HepG2 (cell line): ENCODE measurements at regions not wholly inside any gene's neighbourhood (a gene's known extent, or its start where the extent isn't known, plus 50 kb on each side); places are given as distances from the start of the nearest gene placed in this dataset.

Experiments
- ATAC-seq: fragments of 200-7000 bp; cut with Tn5 transposase; 3 replicates; pipeline ENCODE4 v1.9.1; 2020; ENCODE audit warnings: mild to moderate bottlenecking, moderate library complexity
- BruUV-seq: library from RNA; stranded (reverse); fragments of 400-500 nt; replicated peaks from 2 replicates; lab custom pipeline; 2021; lab: Mats Ljungman, UMichigan
- CTCF ChIA-PET: fragments of 300-600 bp; formaldehyde crosslinking; extraction: SDS; loops from one replicate; lab custom pipeline; 2021; ENCODE audit warnings: low total read pairs, inconsistent platforms, low intra/inter-chr PET ratio; lab: Yijun Ruan, JAX
- POLR2A ChIA-PET: fragments of 350-600 bp; sonication (Branson Sonifier 250); formaldehyde crosslinking; loops from one replicate; lab custom pipeline; 2020; ENCODE audit warnings: antibody characterized with exemption, inconsistent platforms; lab: Yijun Ruan, JAX
- DNase-seq: peaks from one replicate; pipeline ENCODE4 v3.0.0-alpha.2; 2015; ENCODE audit warnings: low spot score
- FAIRE-seq: peaks from 3 replicates; lab custom pipeline; 2011; peaks lifted over from hg19 to GRCh38; lab: Jason Lieb, UNC
- H2AFZ ChIP-seq: one replicate; pipeline ENCODE4 v1.6.1; 2011; ENCODE audit warnings: low read length, inconsistent platforms
- H3K27ac ChIP-seq: fragments of 300-600 bp; 3 replicates; pipeline ENCODE4 v1.8.0; 2011; ENCODE audit warnings: mixed run types, mild to moderate bottlenecking, mixed read lengths, low read length, inconsistent platforms; ENCODE audit not compliant: insufficient read depth; ENCODE audit errors: extremely low read length
- H3K27me3 ChIP-seq, 2 experiments: fragments of 200-600 bp in 1 of 2; 2 replicates in 1 of 2; 3 replicates in 1 of 2; pipeline versions ENCODE4 v1.6.0 to v1.8.0; 2011; ENCODE audit warnings: low read length in 2 of 2, mild to moderate bottlenecking in 2 of 2, moderate library complexity in 2 of 2, inconsistent platforms in 1 of 2; ENCODE audit not compliant: insufficient read depth in 2 of 2, control insufficient read depth in 1 of 2
- H3K36me3 ChIP-seq, 2 experiments: fragments of 200-600 bp in 1 of 2; replicated peaks in 1 of 2; 2 replicates in 1 of 2; 3 replicates in 1 of 2; pipeline versions ENCODE4 v1.5.1 to v1.8.0; 2011; ENCODE audit warnings: low read length in 2 of 2, inconsistent platforms in 1 of 2; ENCODE audit not compliant: insufficient read depth in 2 of 2, control insufficient read depth in 1 of 2
- H3K4me1 ChIP-seq: 2 replicates; pipeline ENCODE4 v1.5.1; 2012; ENCODE audit warnings: low read length, inconsistent platforms; ENCODE audit not compliant: insufficient read depth
- H3K4me2 ChIP-seq: 2 replicates; pipeline ENCODE4 v1.6.0; 2011; ENCODE audit warnings: low read depth, low read length, inconsistent platforms
- H3K4me3 ChIP-seq, 3 experiments: fragments of 200-600 bp in 1 of 3; sonication (generic), shearing (Covaris generic) in 1 of 3; replicated peaks in 1 of 3; 2 replicates each; pipeline ENCODE4 v1.5.1; 2011 to 2016; ENCODE audit warnings: low read length in 3 of 3, inconsistent platforms in 2 of 3, low read depth in 2 of 3, mild to moderate bottlenecking in 2 of 3, control low read depth in 1 of 3, mixed read lengths in 1 of 3; ENCODE audit not compliant: insufficient read depth in 1 of 3
- H3K79me2 ChIP-seq: one replicate; pipeline ENCODE4 v1.6.1; 2011; ENCODE audit warnings: low read length, inconsistent platforms; ENCODE audit not compliant: insufficient read depth
- H3K9ac ChIP-seq: 2 replicates; pipeline ENCODE4 v1.6.0; 2011; ENCODE audit warnings: mild to moderate bottlenecking, low read depth, low read length, inconsistent platforms; ENCODE audit not compliant: insufficient read depth
- H3K9me3 ChIP-seq: 2 replicates; pipeline ENCODE4 v1.5.1; 2012; ENCODE audit warnings: mild to moderate bottlenecking, low read length
- H4K20me1 ChIP-seq: 2 replicates; pipeline ENCODE4 v1.6.0; 2011; ENCODE audit warnings: inconsistent platforms, mild to moderate bottlenecking, low read length, moderate library complexity; ENCODE audit not compliant: insufficient read depth
- ATF7 ChIP-seq, 2 experiments: fragments of 450-650 bp in 1 of 2; sonication (generic) in 1 of 2; formaldehyde crosslinking in 1 of 2; IDR thresholded peaks; 2 replicates each; pipeline versions ENCODE4 v1.4.0 to v1.6.1; 2016 to 2020; ENCODE audit warnings: antibody characterized with exemption in 1 of 2, mild to moderate bottlenecking in 1 of 2, missing genetic modification reagents in 1 of 2
- BCL3 ChIP-seq: sonication (generic); formaldehyde crosslinking; IDR thresholded peaks from 2 replicates; pipeline ENCODE4 v1.5.1; 2020; ENCODE audit warnings: mild to moderate bottlenecking, missing genetic modification reagents, moderate library complexity
- FOXK2 ChIP-seq: fragments of 450-650 bp; IDR thresholded peaks from 2 replicates; pipeline ENCODE4 v1.6.1; 2016
- LCORL ChIP-seq, 2 experiments: fragments of 450-650 bp in 1 of 2; sonication (generic) in 1 of 2; formaldehyde crosslinking in 1 of 2; IDR thresholded peaks; 2 replicates each; pipeline versions ENCODE4 v1.5.0 to v1.6.1; 2017 to 2020; ENCODE audit warnings: antibody characterized with exemption in 1 of 2, missing genetic modification reagents in 1 of 2
- NFKB2 ChIP-seq: sonication (generic); formaldehyde crosslinking; IDR thresholded peaks from 2 replicates; pipeline ENCODE4 v1.4.0; 2020; ENCODE audit warnings: missing genetic modification reagents, borderline replicate concordance
- NONO ChIP-seq, 2 experiments: fragments of 450-650 bp in 1 of 2; sonication (generic) in 1 of 2; formaldehyde crosslinking in 1 of 2; IDR thresholded peaks in 1 of 2; conservative IDR thresholded peaks in 1 of 2; 2 replicates each; pipeline versions ENCODE4 v1.6.1 to v1.8.0; 2017 to 2022; ENCODE audit warnings: mild to moderate bottlenecking in 1 of 2, missing genetic modification reagents in 1 of 2, moderate library complexity in 1 of 2
- NR2F1 ChIP-seq, 2 experiments: fragments of 450-650 bp in 1 of 2; formaldehyde crosslinking in 1 of 2; IDR thresholded peaks; 2 replicates each; pipeline versions ENCODE4 v1.5.0 to v1.6.1; 2016 to 2020; ENCODE audit warnings: mild to moderate bottlenecking in 1 of 2, missing compliant biosample characterization in 1 of 2, missing genetic modification reagents in 1 of 2, moderate library complexity in 1 of 2
- RAD51 ChIP-seq: fragments of 450-650 bp; IDR thresholded peaks from 2 replicates; pipeline ENCODE4 v1.6.1; 2016; ENCODE audit warnings: borderline replicate concordance
- ZBTB42 ChIP-seq: sonication (generic); formaldehyde crosslinking; IDR thresholded peaks from 2 replicates; pipeline ENCODE4 v1.5.0; 2020; ENCODE audit warnings: mild to moderate bottlenecking, missing genetic modification reagents
- ZFP41 ChIP-seq: sonication (generic); formaldehyde crosslinking; IDR thresholded peaks from 2 replicates; pipeline ENCODE4 v1.4.0; 2020; ENCODE audit warnings: mild to moderate bottlenecking, missing genetic modification reagents, borderline replicate concordance
- ZNF282 ChIP-seq: fragments of 450-650 bp; IDR thresholded peaks from 2 replicates; pipeline ENCODE4 v1.6.1; 2018; ENCODE audit not compliant: partially characterized antibody
- ZNF296 ChIP-seq: sonication (generic); formaldehyde crosslinking; conservative IDR thresholded peaks from 2 replicates; pipeline ENCODE4 v1.5.0; 2020; ENCODE audit warnings: mild to moderate bottlenecking, missing genetic modification reagents
- ZNF33B ChIP-seq: sonication (generic); formaldehyde crosslinking; IDR thresholded peaks from 2 replicates; pipeline ENCODE4 v1.5.1; 2020; ENCODE audit warnings: mild to moderate bottlenecking, missing genetic modification reagents
- ZNF652 ChIP-seq: IDR thresholded peaks from 2 replicates; pipeline ENCODE4 v1.6.1; 2016; ENCODE audit warnings: low read depth, borderline replicate concordance
- ZNF660 ChIP-seq: sonication (generic); formaldehyde crosslinking; IDR thresholded peaks from 2 replicates; pipeline ENCODE4 v1.5.1; 2020; ENCODE audit warnings: mild to moderate bottlenecking, low read depth, missing genetic modification reagents, borderline replicate concordance
- WGBS: methylation state at CpG from one replicate; pipeline ENCODE4 v1.1.6; 2017; ENCODE audit warnings: low lambda C conversion rate; 5-methylcytosine and 5-hydroxymethylcytosine counted together
- in situ Hi-C: cut with HindIII; loops from 2 replicates; pipeline ENCODE4 v1.10.0; 2017; ENCODE audit warnings: low pct_unique_long_range_greater_than_20kb; ENCODE audit not compliant: extremely low pct_ligation_motif_present
- intact Hi-C: fragments of 100-400 bp; cut with micrococcal nuclease; formaldehyde crosslinking; loops from one replicate; pipeline ENCODE4 v1.10.0; 2022; ENCODE audit not compliant: unreplicated experiment
- TF ChIP-seq, protein P1 (sequence below): sonication (generic); formaldehyde crosslinking; IDR thresholded peaks from 2 replicates; pipeline ENCODE4 v1.5.0; 2020; ENCODE audit warnings: mild to moderate bottlenecking, missing genetic modification reagents
- TF ChIP-seq, protein P2 (sequence below): sonication (generic); formaldehyde crosslinking; IDR thresholded peaks from 2 replicates; pipeline ENCODE4 v1.4.0; 2020; ENCODE audit warnings: missing genetic modification reagents
- TF ChIP-seq, protein P3 (sequence below): fragments of 450-650 bp; IDR thresholded peaks from 2 replicates; pipeline ENCODE4 v1.6.1; 2017

DNA sequence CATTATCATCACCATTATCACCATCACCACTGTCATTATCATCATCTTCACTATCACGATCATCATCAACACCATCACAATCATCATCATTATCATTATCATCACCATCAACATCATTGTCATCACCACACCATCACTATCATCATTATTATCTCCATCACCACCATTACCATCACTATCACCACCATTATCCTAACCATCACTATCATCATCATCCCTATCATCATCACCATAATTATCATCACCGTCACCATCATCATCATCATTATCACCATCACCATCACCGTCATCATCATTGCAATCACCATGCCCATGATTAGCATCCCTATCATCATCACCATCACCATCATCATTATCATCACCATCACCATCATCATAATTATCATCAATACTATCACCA is 311.9 kb downstream of the IRX2 start:
- Histone ChIP-seq H3K9ac (no peak overlapping the region), H3K4me3 (no peak overlapping the region), H3K79me2 (no peaks in the 10 kb centered on the region), H3K36me3 (no peaks in the 10 kb centered on the region), H3K27ac (no peak overlapping the region), H3K4me2 (no peak overlapping the region), H3K9me3 (no peaks in the 10 kb centered on the region), H2AFZ (no peak overlapping the region), H3K27me3 (no peaks in the 10 kb centered on the region; a peak in 1 of 5 replicates), H3K4me1 (no peaks in the 10 kb centered on the region), H4K20me1 (no peaks in the 10 kb centered on the region)
- ChIA-PET POLR2A (no interaction called here), CTCF (no interaction called here)
- no TSS peak for BruUV-seq
- intact Hi-C loops (no loop called here), in situ Hi-C loops (no loop called here)
- FAIRE-seq = no peak
- no peak for ATAC-seq
- no peak for DNase-seq
- 2% methylated on average over 3 of the region's 3 CpGs for WGBS
- TF ChIP-seq ZNF652 (CRISPR knock-in tag) = no peak
- TF ChIP-seq ZNF660 (CRISPR knock-in tag) = no peak
- TF ChIP-seq NONO (IDR thresholded peaks at IDR 0.05) = no peak
- no peak for TF ChIP-seq NONO (CRISPR knock-in tag; conservative IDR thresholded peaks at IDR 0.05)
- TF ChIP-seq ZNF282 = peak; percentile 55
- TF ChIP-seq, protein P1, sequence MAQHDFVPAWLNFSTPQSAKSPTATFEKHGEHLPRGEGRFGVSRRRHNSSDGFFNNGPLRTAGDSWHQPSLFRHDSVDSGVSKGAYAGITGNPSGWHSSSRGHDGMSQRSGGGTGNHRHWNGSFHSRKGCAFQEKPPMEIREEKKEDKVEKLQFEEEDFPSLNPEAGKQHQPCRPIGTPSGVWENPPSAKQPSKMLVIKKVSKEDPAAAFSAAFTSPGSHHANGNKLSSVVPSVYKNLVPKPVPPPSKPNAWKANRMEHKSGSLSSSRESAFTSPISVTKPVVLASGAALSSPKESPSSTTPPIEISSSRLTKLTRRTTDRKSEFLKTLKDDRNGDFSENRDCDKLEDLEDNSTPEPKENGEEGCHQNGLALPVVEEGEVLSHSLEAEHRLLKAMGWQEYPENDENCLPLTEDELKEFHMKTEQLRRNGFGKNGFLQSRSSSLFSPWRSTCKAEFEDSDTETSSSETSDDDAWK (CRISPR knock-in tag) = no peak
- no peak for TF ChIP-seq ZBTB42 (CRISPR knock-in tag)
- no peak for TF ChIP-seq BCL3 (CRISPR knock-in tag)
- TF ChIP-seq NFKB2 (CRISPR knock-in tag) = no peak
- peak; percentile 40 for TF ChIP-seq ATF7 (IDR thresholded peaks at IDR 0.05)
- TF ChIP-seq ATF7 (CRISPR knock-in tag; IDR thresholded peaks at IDR 0.05) = no peak
- TF ChIP-seq NR2F1 (CRISPR knock-in tag; IDR thresholded peaks at IDR 0.05) = no peak
- no peak for TF ChIP-seq ZFP41 (CRISPR knock-in tag)
- TF ChIP-seq LCORL (IDR thresholded peaks at IDR 0.05) = peak; percentile 43; the same call in 1 of the 2 replicates
- no peak for TF ChIP-seq LCORL (CRISPR knock-in tag; IDR thresholded peaks at IDR 0.05)
- TF ChIP-seq, protein P2, sequence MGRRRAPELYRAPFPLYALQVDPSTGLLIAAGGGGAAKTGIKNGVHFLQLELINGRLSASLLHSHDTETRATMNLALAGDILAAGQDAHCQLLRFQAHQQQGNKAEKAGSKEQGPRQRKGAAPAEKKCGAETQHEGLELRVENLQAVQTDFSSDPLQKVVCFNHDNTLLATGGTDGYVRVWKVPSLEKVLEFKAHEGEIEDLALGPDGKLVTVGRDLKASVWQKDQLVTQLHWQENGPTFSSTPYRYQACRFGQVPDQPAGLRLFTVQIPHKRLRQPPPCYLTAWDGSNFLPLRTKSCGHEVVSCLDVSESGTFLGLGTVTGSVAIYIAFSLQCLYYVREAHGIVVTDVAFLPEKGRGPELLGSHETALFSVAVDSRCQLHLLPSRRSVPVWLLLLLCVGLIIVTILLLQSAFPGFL (CRISPR knock-in tag) = no peak
- TF ChIP-seq FOXK2 = 0 out of 2 replicates have a peak, but pooled peaks have one; percentile 7
- TF ChIP-seq, protein P3, sequence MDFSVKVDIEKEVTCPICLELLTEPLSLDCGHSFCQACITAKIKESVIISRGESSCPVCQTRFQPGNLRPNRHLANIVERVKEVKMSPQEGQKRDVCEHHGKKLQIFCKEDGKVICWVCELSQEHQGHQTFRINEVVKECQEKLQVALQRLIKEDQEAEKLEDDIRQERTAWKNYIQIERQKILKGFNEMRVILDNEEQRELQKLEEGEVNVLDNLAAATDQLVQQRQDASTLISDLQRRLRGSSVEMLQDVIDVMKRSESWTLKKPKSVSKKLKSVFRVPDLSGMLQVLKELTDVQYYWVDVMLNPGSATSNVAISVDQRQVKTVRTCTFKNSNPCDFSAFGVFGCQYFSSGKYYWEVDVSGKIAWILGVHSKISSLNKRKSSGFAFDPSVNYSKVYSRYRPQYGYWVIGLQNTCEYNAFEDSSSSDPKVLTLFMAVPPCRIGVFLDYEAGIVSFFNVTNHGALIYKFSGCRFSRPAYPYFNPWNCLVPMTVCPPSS = peak; percentile 89; the same call in 1 of the 2 replicates
- 0 out of 2 replicates have a peak, but pooled peaks have one; percentile 12 for TF ChIP-seq RAD51
- TF ChIP-seq ZNF296 (CRISPR knock-in tag) = no peak
- TF ChIP-seq ZNF33B = no peak
